Skin of body (tissue), 1 donor: ENCODE measurements at regions not wholly inside any gene's neighbourhood (a gene's known extent, or its start where the extent isn't known, plus 50 kb on each side); places are given as distances from the start of the nearest gene placed in this dataset.

ENCODE experiments used
- DNase-seq: peaks from one replicate; lab custom pipeline; 2025; lab: John Stamatoyannopoulos, UW

GRCh38 chr2:14401873-14402272 lies 230.6 kb upstream of the LRATD1 start:
- DNase-seq = no peak

DNA sequence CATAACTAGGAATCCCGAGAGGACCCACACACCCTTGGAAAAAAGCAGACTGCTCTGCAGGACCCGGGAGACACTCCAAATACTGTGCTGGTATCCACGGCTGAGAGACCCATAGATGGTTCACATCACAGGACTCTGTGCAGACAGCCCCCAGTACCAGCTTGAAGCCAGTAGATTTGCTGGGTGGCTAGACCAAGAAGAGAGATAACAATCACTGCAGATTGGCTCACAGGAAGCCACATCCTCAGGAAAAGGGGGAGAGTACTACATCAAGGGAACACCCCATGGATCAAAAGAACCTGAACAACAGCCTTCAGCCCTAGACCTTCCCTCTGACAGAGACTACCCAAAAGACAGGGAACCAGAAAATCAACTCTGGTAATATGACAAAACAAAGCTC lies 223.8 kb upstream of the LRATD1 start:
- no peak for DNase-seq

DNA sequence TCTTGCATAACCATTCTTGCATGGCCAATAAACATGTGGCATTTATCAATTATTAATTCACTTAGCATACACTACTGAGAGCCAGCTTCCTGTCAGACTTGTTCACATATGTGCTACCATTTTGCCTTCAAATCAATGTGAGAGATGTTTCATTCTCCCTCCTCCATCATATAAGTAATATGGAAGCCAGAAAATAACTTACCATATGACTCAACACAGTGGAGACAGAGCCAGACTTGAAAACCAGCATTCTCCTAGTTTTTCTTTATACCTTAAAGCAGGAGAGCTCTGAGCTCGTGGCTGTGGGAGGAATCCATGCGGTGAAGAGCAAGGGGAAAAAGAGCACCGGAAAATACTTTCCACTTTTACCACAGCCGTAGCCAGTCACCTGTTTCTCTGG lies 215.0 kb upstream of the LRATD1 start:
- no peak for DNase-seq

DNA sequence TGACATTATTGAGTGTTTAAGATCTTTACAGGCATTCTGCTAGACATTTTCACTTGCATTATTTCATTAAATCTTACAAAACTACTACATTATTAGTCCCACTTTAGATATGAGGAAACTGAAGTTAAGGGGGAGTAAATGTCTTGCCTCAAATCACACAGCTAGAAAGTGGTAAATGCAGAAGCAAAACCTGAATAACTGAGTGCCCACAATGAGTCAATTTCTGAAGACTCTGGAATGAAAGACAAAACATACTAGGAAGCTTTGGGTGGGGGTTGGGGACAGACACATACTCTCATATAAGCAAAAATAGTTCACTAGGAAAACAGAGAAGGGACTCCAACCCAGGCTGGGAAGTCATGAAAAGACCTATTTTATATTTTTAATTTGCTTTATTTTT lies 214.4 kb upstream of the LRATD1 start:
- DNase-seq = no peak

- DNase-seq = no peak
These were observed 211.7 kb upstream of the LRATD1 start for GRCh38 chr2:14420851-14421250.

GRCh38 chr2:14422426-14422825 lies 210.1 kb upstream of the LRATD1 start:
- DNase-seq = no peak

DNA sequence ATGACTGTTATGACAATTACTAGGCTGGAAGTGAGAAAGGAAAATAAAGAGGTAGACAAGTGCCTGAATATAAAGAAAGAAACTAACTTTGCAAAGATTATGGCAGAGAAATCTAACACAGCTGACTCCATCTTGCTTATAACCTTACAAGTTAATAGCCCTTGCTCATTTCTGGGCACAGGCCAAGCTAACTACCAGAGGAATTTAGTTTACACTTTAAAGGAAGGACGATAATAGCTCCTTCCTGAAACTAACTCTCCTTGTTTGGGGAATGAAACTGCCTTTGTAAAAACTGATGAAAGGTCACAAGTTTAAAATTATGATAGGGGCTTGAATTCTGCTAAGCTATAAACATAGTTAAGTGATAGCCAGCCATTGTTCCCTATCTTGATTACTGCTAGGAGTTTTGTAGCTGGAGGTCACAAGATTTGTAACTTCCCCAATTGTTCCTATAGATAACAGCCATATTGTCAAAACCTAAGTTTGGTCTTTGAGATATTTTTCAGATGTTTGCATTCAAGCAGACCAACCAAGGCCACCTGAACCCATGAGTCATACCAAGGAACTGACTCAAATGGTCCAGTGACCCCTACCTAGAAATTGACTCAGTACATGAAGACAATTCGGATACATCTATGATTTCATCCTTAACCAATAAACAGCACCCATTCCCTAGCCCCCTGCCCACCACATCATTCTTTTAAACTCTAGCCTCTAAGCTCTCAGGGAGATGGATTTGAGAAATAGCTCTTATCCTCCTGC lies 209.2 kb upstream of the LRATD1 start:
- no peak for DNase-seq

DNA sequence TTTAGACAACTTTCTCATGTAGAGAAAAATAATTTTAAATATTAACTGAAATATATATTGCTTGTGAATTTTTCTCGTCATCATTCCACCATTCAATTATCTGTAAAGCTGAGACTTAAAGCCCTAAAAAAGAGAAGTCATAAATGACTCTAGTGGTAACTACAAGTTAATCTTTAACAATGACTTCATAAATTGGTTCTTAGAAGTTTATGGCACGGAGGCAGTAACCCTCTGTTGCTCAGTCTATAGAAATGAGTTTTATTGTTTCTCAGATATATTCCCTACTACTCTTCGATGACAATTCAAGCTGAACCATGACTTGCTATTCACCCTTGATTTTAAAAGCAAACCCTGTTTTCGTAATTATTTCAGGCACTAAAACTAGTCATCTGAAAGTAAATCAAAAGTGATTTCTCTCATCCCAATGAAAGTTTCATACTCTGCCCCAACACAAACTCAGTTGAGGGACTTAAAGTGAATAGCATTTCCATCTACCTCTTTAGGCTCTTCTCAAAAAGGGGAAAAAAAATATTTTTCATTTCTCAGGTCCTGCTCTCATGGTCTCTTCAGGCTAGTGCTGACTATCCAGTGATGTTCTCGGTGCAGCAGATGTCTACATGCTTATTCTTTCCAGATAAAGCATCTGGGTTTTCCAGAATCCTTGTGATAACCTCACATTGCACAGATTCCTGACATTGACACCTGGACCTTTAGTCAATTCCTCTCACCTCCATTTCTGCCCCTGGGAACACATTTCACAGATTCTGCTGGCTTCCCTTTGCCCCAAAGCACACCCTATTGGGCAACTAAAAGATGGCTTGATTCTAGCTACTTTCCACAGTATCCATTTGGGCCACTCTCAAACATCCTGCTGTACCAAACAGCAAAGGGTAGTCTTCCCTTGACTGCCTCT lies 207.8 kb upstream of the LRATD1 start:
- no peak for DNase-seq

GRCh38 chr2:14425869-14426268 lies 206.6 kb upstream of the LRATD1 start:
- DNase-seq = no peak

DNA sequence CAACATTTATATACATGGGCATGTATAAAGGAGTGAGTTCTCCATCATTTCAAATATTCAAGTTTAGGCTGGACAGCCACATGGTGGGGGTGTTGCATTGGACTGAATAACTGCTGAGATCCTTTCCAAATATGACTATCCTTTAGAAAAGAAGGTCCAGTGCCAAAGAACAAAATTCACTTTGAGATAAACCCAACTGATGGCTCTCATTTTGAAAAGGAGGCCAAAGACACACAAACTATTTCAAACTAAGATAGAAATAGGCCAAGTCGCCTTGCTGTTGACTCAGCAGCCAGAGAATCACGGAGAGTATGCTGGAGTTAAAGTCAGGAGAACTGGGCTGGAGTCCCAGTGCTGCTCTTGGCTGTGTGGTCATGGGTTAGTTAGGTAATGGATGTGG lies 204.5 kb upstream of the LRATD1 start:
- no peak for DNase-seq

DNA sequence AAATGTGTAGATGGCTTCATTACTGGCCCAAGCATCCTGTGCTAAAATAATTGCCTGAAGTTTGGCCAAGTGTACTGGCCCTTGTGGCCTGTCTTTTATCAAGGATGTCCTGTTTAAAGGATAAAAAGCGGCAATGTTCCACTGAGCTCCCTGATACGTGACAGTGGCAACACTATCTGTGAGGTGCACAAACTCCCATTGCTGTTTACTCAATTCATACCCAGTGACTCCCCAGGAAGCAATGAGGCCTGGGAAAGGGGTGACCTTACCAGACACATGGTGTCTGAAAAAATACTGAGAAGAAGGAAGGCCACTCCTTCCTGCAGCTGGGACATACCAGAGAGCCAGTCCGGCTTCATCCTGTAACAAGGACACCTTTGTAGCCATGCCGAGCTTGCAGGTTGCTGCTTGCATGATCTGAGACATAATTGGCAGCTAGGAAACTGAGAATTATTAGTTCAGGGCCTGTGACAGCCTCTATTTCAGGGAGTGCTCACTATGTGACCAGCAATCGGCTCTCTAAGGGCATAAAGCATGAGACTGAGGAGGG lies 198.5 kb upstream of the LRATD1 start:
- DNase-seq = no peak

DNA sequence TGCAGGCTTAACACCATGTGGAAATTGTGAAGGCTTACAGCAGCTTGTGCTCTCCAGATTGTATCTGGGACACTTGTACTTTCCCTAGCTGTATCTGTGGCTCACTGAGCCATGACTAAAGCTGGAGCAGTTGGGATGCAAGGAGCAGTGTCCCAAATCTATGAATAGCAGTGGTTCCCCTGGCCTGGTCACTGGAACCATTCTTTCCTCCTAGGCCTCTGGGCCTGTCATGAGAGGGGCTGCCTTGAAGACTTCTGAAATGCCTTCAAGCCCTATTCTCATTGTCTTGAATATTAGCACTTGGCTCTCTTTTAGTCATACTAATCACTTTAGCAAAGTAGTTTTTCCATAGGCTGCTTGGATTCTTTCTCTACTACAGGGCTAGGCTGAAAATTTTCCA lies 186.8 kb upstream of the LRATD1 start:
- DNase-seq = no peak

DNA sequence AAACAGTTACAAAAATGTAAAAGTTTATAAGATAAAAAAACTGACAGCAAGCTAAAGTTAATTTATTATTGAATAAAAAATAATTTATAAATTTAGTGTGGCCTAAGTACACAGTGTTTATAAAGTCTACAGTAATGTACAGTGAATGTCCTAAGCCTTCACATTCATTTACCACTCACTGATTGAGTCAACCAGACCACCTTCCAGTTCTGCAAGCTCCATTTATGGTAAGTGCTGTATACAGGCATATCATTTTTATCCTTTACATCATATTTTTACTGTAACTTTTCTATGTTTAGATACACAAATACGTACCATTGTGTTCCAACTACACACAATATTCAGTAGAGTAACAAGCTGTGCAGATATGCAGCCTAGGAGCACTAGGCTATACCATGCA lies 184.2 kb upstream of the LRATD1 start:
- DNase-seq = no peak

- DNase-seq = no peak
These were observed 181.2 kb upstream of the LRATD1 start for GRCh38 chr2:14451312-14451711.

DNA sequence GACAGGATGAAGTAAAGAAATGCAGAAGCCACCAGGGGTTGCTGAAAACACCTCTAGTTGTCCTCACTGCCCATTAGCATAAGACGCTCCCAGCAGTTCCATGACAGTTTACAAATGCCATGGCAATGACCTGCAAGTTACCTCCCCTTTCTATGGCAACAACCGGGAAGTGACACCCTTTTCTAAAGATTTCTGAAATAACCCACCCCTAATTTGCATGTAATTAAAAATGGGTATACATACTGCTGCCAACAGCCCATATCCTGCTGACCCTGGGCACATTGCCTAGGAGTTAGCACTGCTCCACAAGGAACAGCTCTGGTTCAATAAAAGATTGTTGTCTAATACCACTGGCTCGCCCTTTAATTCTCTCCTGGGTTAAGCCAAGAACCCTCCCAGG lies 178.3 kb upstream of the LRATD1 start:
- no peak for DNase-seq

GRCh38 chr2:14459786-14460325 lies 172.7 kb upstream of the LRATD1 start:
- no peak for DNase-seq

DNA sequence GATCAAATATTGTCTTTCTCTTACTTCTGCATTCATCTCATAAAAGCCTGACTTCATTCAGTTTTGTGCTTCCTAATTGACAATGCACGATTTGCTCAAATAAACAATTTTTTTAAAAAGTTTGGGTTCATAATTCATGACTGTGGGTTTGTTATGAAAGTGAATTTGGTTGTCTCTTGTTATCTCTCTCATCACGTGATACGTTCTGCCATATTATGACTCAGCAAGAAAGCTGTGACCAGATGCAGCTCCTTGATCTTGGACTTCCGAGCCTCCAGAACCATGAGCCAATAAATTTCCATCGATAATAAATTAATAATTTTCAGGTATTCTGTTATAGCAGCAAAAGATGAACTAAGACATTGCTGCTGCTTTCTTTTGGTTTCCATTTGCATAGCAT lies 156.5 kb upstream of the LRATD1 start:
- no peak for DNase-seq

GRCh38 chr2:14479486-14479885 lies 153.0 kb upstream of the LRATD1 start:
- no peak for DNase-seq

GRCh38 chr2:14480120-14480519 lies 152.4 kb upstream of the LRATD1 start:
- DNase-seq = no peak

GRCh38 chr2:14480906-14481305 lies 151.6 kb upstream of the LRATD1 start:
- DNase-seq = no peak

DNA sequence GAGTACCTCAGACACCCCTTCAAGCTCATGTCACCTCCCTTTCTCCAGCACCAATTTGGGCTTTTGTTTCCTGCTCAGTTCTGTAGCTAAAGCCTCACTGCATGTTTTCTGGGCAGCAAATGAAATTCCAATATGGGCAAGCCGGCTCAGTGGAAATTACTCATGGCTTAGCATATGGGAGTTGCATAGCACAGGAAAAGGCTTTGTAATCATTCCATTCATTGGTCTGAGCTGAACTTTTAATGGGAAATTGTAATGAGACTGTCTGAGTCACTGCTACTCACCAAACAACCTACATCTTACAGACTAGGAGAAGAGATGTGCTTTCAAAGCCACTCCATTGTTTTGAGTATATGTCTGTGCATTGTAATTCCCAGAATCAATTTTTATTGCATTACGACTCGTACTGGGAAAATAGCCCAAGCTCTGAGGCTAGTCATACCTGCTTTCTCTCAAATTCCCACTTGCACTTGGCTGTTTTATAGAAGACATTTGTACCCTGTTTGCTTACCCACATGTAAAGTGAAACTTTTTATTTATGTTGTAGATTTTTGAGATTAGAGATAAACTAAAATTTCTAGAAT lies 139.5 kb upstream of the LRATD1 start:
- DNase-seq = no peak

GRCh38 chr2:14494759-14495158 lies 137.8 kb upstream of the LRATD1 start:
- DNase-seq = no peak
